Right lobe of liver (tissue), 6 donors: ENCODE measurements at regions not wholly inside any gene's neighbourhood (a gene's known extent, or its start where the extent isn't known, plus 50 kb on each side); places are given as distances from the start of the nearest gene placed in this dataset.

Experiments
- ATAC-seq, 4 donors: fragments of 200-7000 bp; cut with Tn5 transposase; one replicate each; pipeline ENCODE4 v1.9.1; 2020; ENCODE audit warnings: mild to moderate bottlenecking in 4 of 4, moderate library complexity in 4 of 4
- DNase-seq, 3 donors: peaks; one replicate each; pipeline ENCODE4 v3.0.0-alpha.2; 2020
- H3K27ac ChIP-seq, 3 donors: fragments of 200-600 bp; one replicate each; pipeline ENCODE4 v1.8.0; 2022
- H3K27me3 ChIP-seq, 2 donors: fragments of 200-600 bp; one replicate each; pipeline ENCODE4 v1.8.0; 2022
- H3K36me3 ChIP-seq, 4 donors: fragments of 200-600 bp; sonication (generic) in 1 of 4; one replicate each; pipeline versions ENCODE4 v1.5.1 to v1.8.0; 2017 to 2022; ENCODE audit warnings: control low read depth in 1 of 4
- H3K4me1 ChIP-seq, 4 donors: fragments of 200-600 bp; sonication (generic) in 1 of 4; one replicate each; pipeline versions ENCODE4 v1.5.1 to v1.8.0; 2017 to 2022; ENCODE audit warnings: control low read depth in 1 of 4
- H3K4me3 ChIP-seq, 3 donors: fragments of 200-600 bp; one replicate each; pipeline ENCODE4 v1.8.0; 2022
- H3K9me3 ChIP-seq, 4 donors: fragments of 200-600 bp; sonication (generic) in 1 of 4; one replicate each; pipeline versions ENCODE4 v1.5.1 to v1.8.0; 2017 to 2022; ENCODE audit warnings: control low read depth in 1 of 4
- CTCF ChIP-seq, 4 donors: fragments of 200-600 bp in 3 of 4; fragments of 450-650 bp in 1 of 4; IDR thresholded peaks; one replicate each; pipeline versions ENCODE4 v1.5.1 to v1.8.0; 2016 to 2022; ENCODE audit warnings: antibody characterized with exemption in 4 of 4, mild to moderate bottlenecking in 2 of 4
- POLR2A ChIP-seq: fragments of 450-650 bp; IDR thresholded peaks from one replicate; pipeline ENCODE4 v1.6.1; 2017; ENCODE audit warnings: antibody characterized with exemption, mild to moderate bottlenecking
- WGBS: methylation state at CpG from one replicate; pipeline ENCODE4 v1.1.6; 2018; ENCODE audit warnings: low coverage, low lambda C conversion rate; ENCODE audit not compliant: insufficient coverage; ENCODE audit errors: missing lambda C conversion rate; 5-methylcytosine and 5-hydroxymethylcytosine counted together
- intact Hi-C, 2 donors: fragments of 100-400 bp; cut with DNase I; formaldehyde crosslinking; loops; one replicate each; pipeline versions ENCODE4 v1.11.2 to v1.14.1; 2022
- donor health status: DM: no; HTN: yes; CAD: no.
- donor health status: DM: no; HTN: no; CAD: no.
- donor health status: DM: no; HTN: no; CAD: no.
- donor health status: DM: no; HTN: yes; CAD: no.
- donor health status: DM: no; HTN: yes; CAD: no.

DNA sequence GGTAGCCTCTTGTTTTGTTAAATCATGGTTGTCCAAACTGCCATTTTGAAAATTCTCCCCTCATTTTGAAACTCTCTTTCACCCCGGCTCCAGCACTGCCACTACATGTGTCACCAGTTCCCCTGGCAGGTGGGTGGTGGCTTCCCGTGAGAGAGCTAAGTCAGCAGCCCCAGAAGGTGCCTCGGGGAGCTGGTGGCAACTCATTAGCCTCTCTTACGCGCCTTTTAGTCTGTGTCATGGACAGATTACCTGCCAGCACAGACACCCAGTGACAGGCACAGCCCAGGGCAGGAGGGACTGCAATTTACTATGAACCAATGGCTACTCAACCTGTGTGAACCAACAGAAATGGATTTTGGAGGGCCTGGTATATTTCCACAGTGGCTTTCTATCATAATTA lies 147.1 kb upstream of the SASH1 start:
- intact Hi-C loops, result no loop called here
- ATAC-seq (no peak), DNase-seq (no peak)
- Histone ChIP-seq H3K27ac (no peak overlapping the region), H3K9me3 (no peaks in the 10 kb centered on the region), H3K36me3 (no peaks in the 10 kb centered on the region), H3K27me3 (no peaks in the 10 kb centered on the region), H3K4me1 (peaks cover 0 to 22% (median 8%) of the 10 kb centered on the region in 4 donors), H3K4me3 (no peak overlapping the region)
- no peak for TF ChIP-seq CTCF (IDR thresholded peaks at IDR 0.05)
- WGBS, result 59% methylated on average over 2 of the region's 5 CpGs

GRCh38 chr6:148199584-148199983 lies 143.1 kb upstream of the SASH1 start:
- ATAC-seq (no peak), DNase-seq (no peak)
- no peaks in the 10 kb centered on the region for H3K9me3 ChIP-seq
- no peaks in the 10 kb centered on the region for H3K36me3 ChIP-seq
- H3K4me3 ChIP-seq, result no peak overlapping the region
- no peaks in the 10 kb centered on the region for H3K4me1 ChIP-seq
- H3K27ac ChIP-seq, result no peak overlapping the region
- 88% methylated on average over 3 of the region's 3 CpGs for WGBS
- intact Hi-C loops, result no loop called here
- TF ChIP-seq POLR2A (no peak), CTCF (IDR thresholded peaks at IDR 0.05) (no peak)
- H3K27me3 ChIP-seq, result no peaks in the 10 kb centered on the region

DNA sequence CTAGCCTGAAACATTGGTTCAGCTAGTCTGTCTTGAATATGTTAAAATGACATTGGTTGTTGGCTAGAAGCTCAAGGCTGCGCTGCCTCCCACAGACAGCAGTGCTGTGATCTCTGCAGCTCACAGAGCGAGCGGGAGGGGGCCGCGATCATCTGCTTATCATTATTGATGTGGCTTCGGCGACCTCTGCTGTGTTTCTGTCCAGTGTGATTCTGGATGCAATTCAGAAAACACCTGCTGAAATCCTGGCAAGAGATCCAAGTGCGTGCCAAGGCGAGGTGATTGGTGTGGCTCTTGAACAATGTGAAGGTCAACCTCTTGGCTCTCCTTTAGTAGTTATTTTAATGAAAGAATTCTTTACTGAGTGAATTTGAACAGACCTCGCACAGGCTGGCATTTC lies 142.3 kb upstream of the SASH1 start:
- intact Hi-C loops, result no loop called here
- no peaks in the 10 kb centered on the region for H3K27me3 ChIP-seq
- no peaks in the 10 kb centered on the region for H3K9me3 ChIP-seq
- no peak overlapping the region for H3K4me3 ChIP-seq
- TF ChIP-seq POLR2A, result no peak
- TF ChIP-seq CTCF (IDR thresholded peaks at IDR 0.05), result no peak
- DNase-seq (no peak), ATAC-seq (peak in 1 of 4 donors; percentile 50)
- H3K27ac ChIP-seq, result no peak overlapping the region
- H3K36me3 ChIP-seq, result no peaks in the 10 kb centered on the region
- no peaks in the 10 kb centered on the region for H3K4me1 ChIP-seq
- WGBS, result 51% methylated on average over 9 of the region's 10 CpGs

DNA sequence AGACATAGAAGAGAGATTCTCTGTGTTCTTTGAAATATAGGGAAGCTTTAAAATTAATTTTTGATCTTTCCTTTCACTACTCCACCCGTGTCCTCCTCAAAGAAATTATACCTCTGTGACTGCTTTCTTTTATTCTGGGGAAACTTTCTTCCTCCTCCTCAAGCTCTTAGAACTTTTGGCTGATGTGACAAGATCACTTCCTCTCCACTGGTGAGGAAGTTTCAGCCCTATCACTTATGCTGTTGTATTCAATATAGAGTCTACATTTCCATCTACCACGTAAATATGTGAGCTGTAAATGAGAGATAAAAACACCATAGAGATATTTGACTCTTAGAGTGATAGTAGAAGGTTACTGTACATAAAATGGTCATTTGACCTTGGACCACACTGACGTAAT lies 141.9 kb upstream of the SASH1 start:
- no peaks in the 10 kb centered on the region for H3K36me3 ChIP-seq
- DNase-seq (no peak), ATAC-seq (no peak)
- no peak for TF ChIP-seq CTCF (IDR thresholded peaks at IDR 0.05)
- TF ChIP-seq POLR2A, result no peak
- WGBS, result 55% methylated on average over 3 of the region's 3 CpGs
- H3K4me1 ChIP-seq, result no peaks in the 10 kb centered on the region
- no peaks in the 10 kb centered on the region for H3K27me3 ChIP-seq
- H3K9me3 ChIP-seq, result no peaks in the 10 kb centered on the region
- H3K27ac ChIP-seq, result no peak overlapping the region
- intact Hi-C loops, result no loop called here
- H3K4me3 ChIP-seq, result no peak overlapping the region

- no peak overlapping the region for H3K27ac ChIP-seq
- no peaks in the 10 kb centered on the region for H3K36me3 ChIP-seq
- no peaks in the 10 kb centered on the region for H3K9me3 ChIP-seq
- H3K4me1 ChIP-seq, result no peaks in the 10 kb centered on the region
- H3K27me3 ChIP-seq, result no peaks in the 10 kb centered on the region
- DNase-seq (no peak), ATAC-seq (no peak)
- intact Hi-C loops, result no loop called here
- TF ChIP-seq CTCF (IDR thresholded peaks at IDR 0.05) (no peak), POLR2A (no peak)
- H3K4me3 ChIP-seq, result no peak overlapping the region
- 57% methylated on average over 9 of the region's 9 CpGs for whole genome bisulfite sequencing
Observed at GRCh38 chr6:148203281-148203925, 139.2 kb upstream of the SASH1 start.
